ENCODE measurements at regions not wholly inside any gene's neighbourhood (a gene's known extent, or its start where the extent isn't known, plus 50 kb on each side); places are given as distances from the start of the nearest gene placed in this dataset.

DNA sequence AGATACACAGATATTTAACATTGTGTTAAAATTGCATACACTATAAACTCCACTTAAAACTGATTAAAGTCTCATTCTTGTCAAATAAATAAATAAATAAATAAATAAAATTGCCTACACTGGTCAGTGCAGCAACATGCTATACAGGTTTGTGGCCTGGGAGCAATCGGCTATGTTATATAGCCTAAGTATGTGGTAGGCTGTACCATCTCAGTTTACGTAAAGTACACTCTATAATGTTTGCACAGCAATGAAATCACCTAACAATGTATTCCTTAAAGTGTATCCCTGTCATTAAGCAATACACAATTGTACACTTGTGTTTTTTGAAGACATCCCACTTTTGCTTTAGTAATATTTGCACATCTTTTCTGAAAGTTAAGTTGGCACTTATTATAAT is 337.7 kb upstream of the SETBP1 start:
- TF ChIP-seq, protein P1, sequence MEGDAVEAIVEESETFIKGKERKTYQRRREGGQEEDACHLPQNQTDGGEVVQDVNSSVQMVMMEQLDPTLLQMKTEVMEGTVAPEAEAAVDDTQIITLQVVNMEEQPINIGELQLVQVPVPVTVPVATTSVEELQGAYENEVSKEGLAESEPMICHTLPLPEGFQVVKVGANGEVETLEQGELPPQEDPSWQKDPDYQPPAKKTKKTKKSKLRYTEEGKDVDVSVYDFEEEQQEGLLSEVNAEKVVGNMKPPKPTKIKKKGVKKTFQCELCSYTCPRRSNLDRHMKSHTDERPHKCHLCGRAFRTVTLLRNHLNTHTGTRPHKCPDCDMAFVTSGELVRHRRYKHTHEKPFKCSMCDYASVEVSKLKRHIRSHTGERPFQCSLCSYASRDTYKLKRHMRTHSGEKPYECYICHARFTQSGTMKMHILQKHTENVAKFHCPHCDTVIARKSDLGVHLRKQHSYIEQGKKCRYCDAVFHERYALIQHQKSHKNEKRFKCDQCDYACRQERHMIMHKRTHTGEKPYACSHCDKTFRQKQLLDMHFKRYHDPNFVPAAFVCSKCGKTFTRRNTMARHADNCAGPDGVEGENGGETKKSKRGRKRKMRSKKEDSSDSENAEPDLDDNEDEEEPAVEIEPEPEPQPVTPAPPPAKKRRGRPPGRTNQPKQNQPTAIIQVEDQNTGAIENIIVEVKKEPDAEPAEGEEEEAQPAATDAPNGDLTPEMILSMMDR (IDR thresholded peaks at IDR 0.05): no peak
- TF ChIP-seq POLR2A (IDR thresholded peaks at IDR 0.05) (no peak), EP300 (IDR thresholded peaks at IDR 0.05) (no peak), POLR2AphosphoS5 (IDR thresholded peaks at IDR 0.05) (no peak)
